ENCODE measurements at regions not wholly inside any gene's neighbourhood (a gene's known extent, or its start where the extent isn't known, plus 50 kb on each side); places are given as distances from the start of the nearest gene placed in this dataset.
"Not testable (repeated sequence)": the region's sequence is repeated elsewhere in the genome, so short reads cannot be mapped to it uniquely, and the experiment has no call there.

DNA sequence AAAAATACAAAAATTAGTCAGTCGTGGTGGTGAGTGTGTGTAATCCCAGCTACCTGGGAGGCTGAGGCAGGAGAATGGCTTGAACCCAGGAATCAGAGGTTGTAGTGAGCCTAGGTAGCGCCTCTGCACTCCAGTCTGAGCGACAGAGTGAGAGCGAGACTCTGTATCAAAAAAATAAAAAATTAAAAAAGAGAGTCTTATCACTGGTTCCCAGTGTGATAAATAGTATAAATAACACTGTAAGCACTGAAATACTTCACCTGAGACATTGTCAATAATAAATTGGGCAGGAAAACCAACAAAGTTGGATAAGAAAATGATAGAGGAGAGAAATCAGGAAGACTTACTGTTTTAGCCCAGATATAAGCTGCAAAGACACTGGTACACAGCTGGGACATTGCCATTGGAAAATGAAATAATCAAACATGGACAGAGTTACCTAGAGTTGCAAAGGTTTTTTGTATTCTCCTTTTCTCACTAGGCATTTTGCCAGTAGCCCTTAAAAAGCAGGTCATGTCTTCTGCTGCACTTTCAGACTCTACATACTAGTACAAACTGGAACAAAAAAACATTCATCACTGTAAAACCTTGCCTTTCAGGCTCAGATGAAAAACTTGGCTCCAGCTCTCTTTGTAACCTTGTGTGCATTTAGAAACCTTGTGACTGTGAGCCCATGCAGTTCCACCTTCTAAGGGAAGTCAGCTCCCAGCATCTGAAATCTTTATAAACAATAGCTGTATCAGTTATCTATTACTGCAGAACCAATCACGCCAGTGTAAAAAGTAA, 55.0 kb upstream of the PPP1R2C start:
- no peak for DNase-seq (ENCODE audit: low read depth in 2 of 3, low spot score in 1 of 3)

DNA sequence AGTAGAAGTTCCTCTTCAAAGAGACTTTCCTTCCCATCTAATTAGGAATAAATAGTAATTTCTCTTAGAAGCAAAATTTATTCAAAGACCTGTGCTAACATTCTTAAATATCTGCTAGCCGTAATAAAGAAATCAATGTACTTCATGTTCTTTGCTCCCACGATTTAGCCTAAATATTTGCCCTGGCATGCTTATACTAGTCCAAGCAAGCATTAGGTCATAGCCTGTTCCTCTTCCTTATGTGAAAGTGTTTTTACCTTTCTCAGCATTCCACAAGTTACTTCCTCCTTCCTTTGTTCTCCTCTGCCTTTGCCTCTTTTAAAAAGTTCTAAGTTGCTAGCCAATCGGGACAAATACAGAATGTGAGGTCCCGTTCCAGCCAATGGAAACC, 55.6 kb upstream of the PPP1R2C start:
- not testable (repeated sequence) for DNase-seq (ENCODE audit: low read depth in 2 of 3, low spot score in 1 of 3)

DNA sequence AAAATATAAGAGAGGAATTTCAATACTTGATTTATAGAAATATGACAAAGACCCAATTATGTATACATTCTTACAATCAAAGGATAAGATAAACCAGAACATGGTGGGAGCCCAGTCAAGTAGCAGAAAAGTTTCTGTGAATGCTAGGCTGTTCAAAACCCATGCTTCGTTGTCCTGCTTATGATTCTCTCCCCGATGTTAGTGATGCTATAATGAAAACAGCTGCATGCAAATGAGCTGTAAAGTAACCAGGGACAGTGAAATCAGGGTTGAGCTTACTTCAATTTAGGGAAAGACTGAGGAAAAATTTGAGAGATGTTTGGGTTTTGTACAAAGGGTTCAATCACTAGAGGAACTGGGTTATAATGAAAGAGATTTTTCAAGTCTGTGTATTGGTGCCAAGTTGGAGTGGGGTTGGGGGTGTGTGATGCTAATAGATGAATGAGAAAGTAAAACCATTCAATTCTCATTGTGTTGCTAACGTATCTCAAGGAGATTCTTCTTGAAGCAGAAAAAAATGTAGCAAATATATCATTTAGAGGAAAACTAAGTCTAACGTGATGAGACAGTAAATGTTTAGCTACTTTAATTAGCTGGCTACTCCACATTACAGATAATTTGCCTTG, 59.3 kb upstream of the PPP1R2C start:
- DNase-seq (ENCODE audit: low read depth in 2 of 3, low spot score in 1 of 3), result no peak

DNA sequence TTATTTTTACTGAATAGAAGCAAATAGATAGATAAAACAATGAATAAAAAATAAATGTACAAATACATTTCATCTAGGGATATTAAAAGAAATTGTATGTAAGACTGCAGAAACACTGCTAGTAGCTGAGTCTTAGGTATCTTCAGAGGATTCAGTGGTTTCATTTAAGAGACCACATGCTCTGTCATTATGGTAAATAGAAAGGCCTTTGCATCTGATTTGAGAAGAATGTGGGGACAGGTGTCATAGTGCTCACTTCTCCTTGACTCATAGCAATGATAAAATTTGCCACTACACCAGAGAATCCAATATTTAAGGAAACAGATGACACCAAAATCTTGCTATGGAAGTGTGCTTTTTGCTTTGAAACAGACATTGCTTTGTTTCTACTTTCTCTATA, 59.8 kb upstream of the PPP1R2C start:
- no peak for DNase-seq (ENCODE audit: low read depth in 2 of 3, low spot score in 1 of 3)

DNA sequence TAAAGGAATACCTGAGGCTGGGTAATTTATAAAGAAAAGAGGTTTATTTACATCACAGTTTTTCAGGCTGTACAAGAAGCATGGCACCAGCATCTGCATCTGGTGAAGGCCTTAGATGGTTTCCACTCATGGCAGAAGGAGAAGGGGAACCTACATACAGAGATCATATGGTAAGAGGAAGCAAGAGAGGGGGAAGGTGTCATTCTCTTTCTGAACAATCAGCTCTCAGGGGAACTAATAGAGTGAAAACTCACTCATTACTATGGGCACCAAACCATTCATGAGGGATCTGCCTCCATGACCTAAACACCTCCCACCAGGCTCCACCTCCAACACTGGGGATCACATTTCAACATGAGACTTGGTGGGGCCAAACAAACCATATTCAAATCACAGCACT, 61.7 kb upstream of the PPP1R2C start:
- no peak for DNase-seq (ENCODE audit: low read depth in 2 of 3, low spot score in 1 of 3)

DNA sequence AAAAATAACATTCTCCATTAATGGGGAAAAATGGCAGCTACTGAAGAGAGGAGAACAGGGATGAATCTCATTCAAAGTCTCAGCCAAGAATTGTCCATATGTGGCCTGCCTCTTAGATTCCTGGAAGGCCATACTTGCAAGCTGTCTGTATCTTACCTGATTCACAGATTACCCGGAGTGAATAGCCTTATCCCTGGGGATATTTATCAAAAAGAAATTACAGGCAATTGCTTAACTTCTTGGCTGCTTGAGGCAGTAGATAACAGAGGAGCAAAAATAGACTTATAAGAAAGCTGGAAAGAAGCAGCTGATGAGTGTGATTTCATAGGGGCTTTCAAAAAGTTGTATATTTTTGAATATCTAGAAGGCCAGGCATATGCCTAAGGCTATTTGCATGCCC, 68.8 kb upstream of the PPP1R2C start:
- no peak for DNase-seq (ENCODE audit: low read depth in 2 of 3, low spot score in 1 of 3)

DNA sequence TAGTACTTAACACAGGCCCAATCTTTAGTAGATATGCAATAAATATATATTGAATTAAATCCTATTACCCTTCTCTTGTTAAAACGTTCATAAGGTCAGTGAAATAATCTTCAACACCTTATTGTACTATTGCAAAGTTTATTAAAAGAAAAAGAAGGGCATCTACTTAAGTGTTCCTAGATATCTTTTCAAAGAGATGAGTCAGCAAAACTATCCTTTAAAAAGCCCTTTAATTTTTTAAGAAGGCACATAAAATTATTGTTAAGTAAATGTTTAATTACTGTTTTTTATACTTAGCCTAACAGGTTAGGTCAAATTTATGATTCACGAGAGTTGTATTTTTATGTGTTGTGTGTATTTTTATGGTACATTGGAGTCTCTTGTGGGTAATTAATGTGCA, 77.3 kb upstream of the PPP1R2C start:
- DNase-seq (ENCODE audit: low read depth in 2 of 3, low spot score in 1 of 3), result no peak

DNA sequence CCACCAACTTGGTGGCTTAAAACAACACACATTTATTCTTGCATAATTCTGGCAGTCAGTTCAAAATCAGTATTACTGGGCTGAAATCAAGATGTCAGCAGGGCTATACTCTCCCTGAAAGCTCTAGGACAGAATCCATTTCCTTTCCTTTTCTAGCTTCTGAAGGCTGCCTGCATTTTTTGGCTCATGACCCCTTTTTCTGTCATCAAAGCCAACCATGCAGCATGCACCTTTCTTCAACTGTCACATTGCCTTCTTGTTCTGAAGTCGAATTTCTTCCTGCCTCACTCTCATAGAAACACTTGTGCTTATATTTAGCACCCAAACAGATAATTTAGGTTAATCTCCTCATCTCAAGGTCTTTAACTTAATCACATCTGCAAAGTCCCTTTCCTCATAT, 79.8 kb upstream of the PPP1R2C start:
- DNase-seq (ENCODE audit: low read depth in 2 of 3, low spot score in 1 of 3), result no peak

DNA sequence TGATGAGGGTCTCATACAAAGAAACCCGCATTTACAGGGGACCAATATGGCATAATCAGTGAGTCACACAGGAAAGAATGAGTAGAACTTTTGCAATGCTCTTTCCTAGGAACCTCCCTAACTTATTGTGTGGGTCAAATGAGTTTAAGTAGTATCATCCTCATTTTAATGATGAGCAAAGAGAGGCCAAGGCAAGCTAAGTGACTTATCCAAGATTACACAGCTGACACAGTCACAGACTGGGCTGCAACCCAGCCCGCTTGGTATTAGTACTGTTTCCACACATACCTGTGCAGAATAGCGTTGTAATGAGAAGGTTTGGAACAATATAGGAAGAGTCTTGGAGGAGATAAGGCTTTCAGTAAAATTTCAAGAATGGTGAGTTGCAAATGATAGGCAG, 91.0 kb upstream of the PPP1R2C start:
- DNase-seq (ENCODE audit: low read depth in 2 of 3, low spot score in 1 of 3), result no peak

DNA sequence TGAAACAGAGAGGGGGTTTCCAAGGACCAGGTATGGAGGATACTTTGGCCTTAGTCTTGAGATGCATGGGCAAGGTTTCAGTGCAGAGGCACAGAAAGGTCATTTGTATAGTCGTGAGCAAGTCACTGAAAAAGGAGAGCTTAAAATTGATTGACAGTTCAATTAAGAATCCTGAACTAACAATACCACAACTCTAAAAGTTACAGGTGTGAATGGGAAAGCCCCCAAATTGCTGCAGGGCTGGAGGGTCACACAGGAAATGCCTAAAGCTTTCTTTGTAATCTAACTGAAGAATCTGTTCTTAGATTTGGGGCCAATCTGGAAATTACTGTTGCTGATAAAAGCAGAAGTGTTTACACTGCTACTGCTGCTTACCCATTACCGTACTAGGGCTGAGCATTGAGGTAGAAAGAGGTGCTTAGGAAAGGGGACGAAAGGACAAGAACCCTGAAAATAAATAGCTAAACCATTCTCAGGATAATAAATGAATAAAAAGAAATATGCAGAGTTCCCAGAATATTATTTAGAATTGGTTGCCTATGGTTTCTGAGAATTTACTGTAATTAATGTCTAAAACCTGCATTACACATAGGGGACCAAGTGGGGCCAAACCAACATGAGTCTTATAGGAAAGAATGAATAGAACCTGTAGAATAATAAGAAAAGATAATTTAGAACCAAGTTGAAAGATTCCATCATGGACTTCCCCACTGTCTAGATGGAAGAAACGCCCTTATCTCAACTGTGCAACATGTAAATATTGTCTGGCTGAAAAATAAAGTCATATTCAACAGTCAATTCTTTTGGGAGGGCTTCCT, 91.9 kb upstream of the PPP1R2C start:
- no peak for DNase-seq (ENCODE audit: low read depth in 2 of 3, low spot score in 1 of 3)

DNA sequence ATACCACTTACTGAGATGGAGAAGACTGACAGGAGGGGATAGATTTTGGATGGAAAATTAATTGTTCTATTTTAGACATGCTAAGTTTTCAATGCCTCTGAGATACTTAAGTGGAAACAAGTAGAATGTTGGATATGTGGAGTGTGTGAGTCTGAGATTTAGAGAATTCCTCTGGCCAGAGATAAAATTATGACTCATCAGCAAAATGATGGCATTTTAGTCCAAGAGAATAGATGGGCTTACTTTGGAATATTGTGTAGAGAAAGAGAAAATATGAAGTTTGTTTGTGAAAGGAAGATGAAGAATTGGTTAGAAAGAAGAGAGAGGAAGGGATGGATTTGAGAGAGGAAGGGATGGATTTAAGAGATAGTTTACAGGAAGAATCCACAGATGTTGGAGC, 108.6 kb upstream of the PPP1R2C start:
- no peak for DNase-seq (ENCODE audit: low read depth in 2 of 3, low spot score in 1 of 3)

DNA sequence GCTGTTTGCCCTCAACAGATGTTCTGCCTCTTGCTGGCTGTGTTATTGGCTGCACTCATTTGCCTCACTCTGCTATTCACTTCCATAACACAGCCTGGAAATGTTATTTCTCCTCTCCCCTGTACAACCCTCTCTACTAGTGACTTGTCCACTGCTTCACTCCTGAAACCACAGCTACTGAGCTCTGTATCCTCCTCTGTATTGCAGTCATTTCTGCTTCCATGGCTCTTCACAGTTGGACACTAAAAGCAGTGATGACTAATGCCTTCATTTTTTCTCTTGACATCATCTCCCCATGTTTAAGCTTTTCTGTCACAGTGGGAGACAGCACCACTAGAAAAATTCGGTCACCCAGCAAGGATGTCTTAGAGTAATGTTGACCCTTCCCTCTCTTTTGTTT, 123.0 kb upstream of the PPP1R2C start:
- no peak for DNase-seq (ENCODE audit: low read depth in 2 of 3, low spot score in 1 of 3)

DNA sequence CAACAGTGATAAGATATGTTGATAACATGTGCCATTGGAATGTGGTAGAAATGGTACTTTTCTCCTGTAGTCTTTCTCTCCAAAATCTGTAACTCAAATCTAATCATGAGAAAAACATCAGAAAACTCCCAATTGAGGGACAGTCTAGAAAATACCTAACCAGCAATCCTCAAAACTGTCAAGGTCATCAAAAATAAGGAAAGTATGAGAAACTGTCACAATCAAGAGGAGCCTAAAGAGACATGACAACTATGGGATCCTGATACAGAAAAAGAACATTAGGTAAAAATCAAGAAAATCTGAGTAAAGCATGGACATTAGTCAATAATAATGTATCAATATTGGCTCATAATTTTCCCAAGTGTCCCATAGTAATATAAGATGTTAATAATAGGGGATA, 124.5 kb upstream of the PPP1R2C start:
- DNase-seq (ENCODE audit: low read depth in 2 of 3, low spot score in 1 of 3), result no peak

DNA sequence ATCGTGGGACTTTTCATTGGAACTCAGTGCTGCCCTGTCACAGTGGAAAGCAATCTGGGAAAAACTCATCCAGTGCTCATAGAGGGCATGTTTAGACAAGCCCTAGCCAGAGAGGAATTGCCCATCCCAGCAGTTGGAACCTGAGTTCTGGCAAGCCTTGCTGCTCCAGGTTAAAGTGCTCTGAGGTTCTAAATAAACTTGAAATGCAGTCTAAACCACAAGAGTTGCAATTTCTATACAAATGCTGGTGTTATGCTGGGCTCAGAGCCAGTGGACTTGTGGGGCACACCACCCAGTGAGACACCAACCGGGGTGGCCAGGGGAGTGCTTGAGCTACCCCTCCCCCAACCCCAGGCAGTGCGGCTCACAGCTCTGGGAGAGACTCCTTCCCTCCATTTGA, 142.8 kb upstream of the PPP1R2C start:
- no peak for DNase-seq (ENCODE audit: low read depth in 2 of 3, low spot score in 1 of 3)

DNA sequence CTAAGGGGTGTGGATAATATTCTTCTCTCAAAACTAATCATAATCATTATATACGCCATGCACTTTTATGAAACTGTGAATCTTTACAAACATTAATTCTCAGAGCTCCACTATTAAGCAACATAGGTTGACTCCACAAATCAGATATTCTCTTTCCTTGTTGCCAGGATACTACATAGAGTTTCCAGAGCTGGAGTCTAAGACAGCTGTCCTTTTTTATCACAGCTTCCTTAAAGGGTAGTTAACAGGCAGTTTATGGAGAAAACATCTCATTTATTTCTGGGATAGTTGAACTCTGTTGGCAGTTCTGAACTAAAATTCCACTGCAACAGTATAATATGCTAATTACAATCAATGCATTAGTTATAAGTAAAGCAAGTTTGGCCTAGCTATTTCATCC, 152.1 kb upstream of the PPP1R2C start:
- no peak for DNase-seq (ENCODE audit: low read depth in 2 of 3, low spot score in 1 of 3)

DNA sequence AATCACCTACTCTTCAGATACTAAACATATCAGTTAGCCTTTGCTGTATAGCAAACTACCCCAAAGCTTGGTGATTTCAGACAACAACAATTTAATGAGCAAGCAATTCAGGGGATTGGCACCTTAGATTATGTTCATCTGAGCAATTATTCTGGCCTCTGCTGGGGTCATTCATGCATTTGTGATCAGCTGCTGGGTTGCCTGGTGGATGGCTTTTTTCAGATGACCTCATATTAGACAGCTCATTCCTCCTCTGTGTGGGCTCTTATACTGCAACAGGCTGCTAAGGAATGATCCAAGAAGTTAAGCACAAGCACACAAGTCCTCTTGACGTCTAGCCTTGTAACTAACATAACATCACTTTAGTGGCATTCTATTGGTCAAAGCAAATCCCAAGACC, 153.0 kb upstream of the PPP1R2C start:
- DNase-seq (ENCODE audit: low read depth in 2 of 3, low spot score in 1 of 3), result no peak

DNA sequence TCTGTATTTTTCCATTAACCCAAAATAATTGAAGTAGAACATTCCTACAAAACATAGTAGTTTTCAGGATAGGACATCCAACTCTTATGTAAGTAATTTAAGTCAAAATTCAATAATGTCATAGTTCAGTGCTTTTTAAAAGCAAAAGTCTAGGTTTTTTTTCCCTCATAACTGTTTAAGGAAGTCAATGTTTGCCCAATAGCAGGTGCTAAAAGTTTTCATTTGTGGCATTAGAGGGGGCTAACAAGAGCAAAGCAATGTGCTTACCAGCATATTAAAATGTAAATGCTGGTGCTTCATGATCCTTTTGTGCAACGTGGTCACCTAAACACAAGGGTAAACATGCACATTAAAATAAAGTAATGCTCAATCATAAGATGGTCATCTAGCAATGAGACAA, 155.2 kb upstream of the PPP1R2C start:
- no peak for DNase-seq (ENCODE audit: low read depth in 2 of 3, low spot score in 1 of 3)

DNA sequence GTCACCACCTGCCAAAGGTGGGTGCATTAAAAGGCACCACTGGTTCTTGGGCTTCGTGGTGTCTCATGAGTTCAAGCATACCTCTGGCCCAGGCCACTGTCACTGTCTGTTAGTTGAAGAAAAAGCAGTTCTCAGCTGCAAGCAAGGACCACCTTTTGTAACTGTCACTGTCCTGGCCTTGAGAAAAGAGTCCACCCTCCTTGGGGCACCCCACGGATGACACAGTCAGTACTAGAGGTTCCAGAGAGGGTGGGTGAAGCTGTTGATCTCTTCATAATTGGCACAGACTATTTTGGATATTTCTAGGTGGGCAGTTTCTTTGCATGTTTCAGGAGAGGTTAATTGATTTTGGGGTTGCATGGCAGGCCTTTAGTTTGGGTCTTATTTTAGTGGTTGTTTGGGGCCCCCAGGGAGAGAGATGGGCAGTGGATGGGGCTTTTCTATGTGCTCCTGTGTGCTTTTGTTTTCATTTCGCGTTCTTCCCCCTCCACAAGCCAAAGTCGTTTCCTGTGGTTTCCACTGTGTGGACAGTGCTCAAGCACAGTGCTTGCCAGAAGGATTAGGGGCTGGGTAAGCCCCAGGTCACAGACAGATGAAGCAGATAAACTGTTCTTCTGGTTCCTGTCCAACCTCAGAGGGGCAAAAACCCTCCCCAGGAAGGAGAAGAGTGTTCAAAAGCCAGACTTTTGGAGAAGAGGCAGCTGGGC, 156.2 kb upstream of the PPP1R2C start:
- no peak for DNase-seq (ENCODE audit: low read depth in 2 of 3, low spot score in 1 of 3)

DNA sequence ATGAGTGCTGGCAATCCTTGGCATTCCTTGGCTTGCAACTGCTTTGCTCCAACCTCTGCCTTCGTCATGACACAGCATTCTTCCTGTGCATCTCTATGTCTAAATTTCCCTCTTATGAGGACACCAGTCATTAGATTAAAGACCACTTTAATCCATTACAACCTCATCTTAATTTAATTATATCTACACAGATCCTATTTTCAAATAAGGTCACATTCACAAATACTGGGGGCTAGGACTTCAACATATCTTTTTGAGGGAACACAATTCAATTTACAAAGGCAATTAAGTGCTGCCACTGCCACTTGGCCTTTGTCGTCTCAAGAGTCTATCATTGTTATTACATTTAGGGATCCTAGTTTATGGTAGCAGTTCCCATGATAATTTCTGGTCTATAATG, 163.7 kb upstream of the PPP1R2C start:
- DNase-seq (ENCODE audit: low read depth in 2 of 3, low spot score in 1 of 3), result no peak

DNA sequence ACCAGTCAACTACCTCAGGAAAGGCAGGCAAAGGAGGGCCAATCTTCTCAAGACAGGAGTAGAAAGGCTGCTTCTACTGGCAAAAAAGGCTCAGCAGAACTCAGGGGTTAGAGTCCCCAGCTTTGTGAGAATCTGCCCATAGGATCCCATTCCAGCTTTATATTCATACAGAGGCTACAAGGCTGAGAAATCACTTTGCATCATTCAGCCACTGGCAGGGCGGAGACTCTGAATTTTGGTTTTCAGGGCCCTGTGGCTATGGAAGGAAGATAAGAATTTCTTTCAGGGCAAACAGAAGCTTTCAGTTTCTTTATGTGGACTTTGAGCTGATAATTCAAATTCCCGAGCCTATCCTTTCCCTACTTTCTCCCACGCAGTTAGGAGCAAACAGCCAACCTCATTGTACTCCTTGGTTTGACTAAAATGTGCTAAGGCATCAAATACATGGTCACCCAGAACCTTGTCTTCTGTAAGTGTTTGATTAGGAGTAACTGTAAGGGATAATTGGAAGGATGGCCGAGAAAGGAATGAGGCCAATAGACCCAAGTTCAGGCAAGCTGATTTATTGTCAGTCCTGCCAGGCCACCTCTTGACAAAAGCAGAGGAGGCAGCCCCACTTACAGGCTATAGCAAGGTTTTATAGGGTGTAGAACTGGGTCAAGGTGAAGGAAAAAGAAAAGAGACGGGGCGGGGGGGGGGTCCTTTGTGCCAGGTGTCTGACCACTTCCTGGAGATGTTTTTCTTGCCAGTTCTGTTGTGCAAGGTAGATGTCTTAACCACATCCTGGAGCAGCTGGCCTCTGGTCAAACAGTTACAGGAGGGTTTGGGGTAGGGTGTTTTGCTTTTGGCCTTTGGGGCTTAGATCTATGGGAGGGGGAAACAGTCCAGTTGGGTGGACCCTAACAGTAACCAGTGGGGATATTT, 165.3 kb upstream of the PPP1R2C start:
- no peak for DNase-seq (ENCODE audit: low read depth in 2 of 3, low spot score in 1 of 3)
